LNCaP clone FGC (cell line): ENCODE measurements at regions not wholly inside any gene's neighbourhood (a gene's known extent, or its start where the extent isn't known, plus 50 kb on each side); places are given as distances from the start of the nearest gene placed in this dataset.

ENCODE experiments used
- DNase-seq: peaks from one replicate; pipeline ENCODE4 v3.0.0-alpha.2; 2011; ENCODE audit warnings: low read depth
- H3K4me3 ChIP-seq: 2 replicates; pipeline ENCODE4 v1.5.1; 2011; ENCODE audit warnings: mild to moderate bottlenecking, low read depth, low read length, control low read depth
- CTCF ChIP-seq: IDR thresholded peaks from 2 replicates; pipeline ENCODE4 v1.5.1; 2012; ENCODE audit warnings: mild to moderate bottlenecking; ENCODE audit not compliant: control insufficient read depth, insufficient read depth; ENCODE audit errors: extremely low read depth

- DNase-seq: no peak
- H3K4me3 ChIP-seq: no peak overlapping the region
- TF ChIP-seq CTCF: no peak
Observed at GRCh38 chr14:49199159-49199558, 387.0 kb downstream of the RPS29 start.

- DNase-seq: no peak
- H3K4me3 ChIP-seq: no peak overlapping the region
- no peak for TF ChIP-seq CTCF
Observed at GRCh38 chr14:49196327-49196726, 389.9 kb downstream of the RPS29 start.

- no peak for DNase-seq
- TF ChIP-seq CTCF: no peak
- no peak overlapping the region for H3K4me3 ChIP-seq
Observed at GRCh38 chr14:49194067-49194466, 392.1 kb downstream of the RPS29 start.

GRCh38 chr14:49193332-49194065 lies 392.7 kb downstream of the RPS29 start:
- H3K4me3 ChIP-seq: no peak overlapping the region
- DNase-seq: no peak
- no peak for TF ChIP-seq CTCF

GRCh38 chr14:49191380-49191779 lies 394.8 kb downstream of the RPS29 start:
- no peak for TF ChIP-seq CTCF
- no peak overlapping the region for H3K4me3 ChIP-seq
- DNase-seq: no peak

- no peak overlapping the region for H3K4me3 ChIP-seq
- TF ChIP-seq CTCF: no peak
- no peak for DNase-seq
Observed at GRCh38 chr14:49189375-49189774, 396.8 kb downstream of the RPS29 start.

GRCh38 chr14:49187799-49188198 lies 398.4 kb downstream of the RPS29 start:
- DNase-seq: no peak
- no peak for TF ChIP-seq CTCF
- H3K4me3 ChIP-seq: no peak overlapping the region
